Vagina (tissue), 2 donors: ENCODE measurements at regions not wholly inside any gene's neighbourhood (a gene's known extent, or its start where the extent isn't known, plus 50 kb on each side); places are given as distances from the start of the nearest gene placed in this dataset.

Source experiments
- POLR2A ChIP-seq, 2 donors: fragments of 450-650 bp; IDR thresholded peaks; one replicate each; pipeline ENCODE4 v1.6.1; 2017; ENCODE audit warnings: antibody characterized with exemption in 2 of 2, mild to moderate bottlenecking in 2 of 2, moderate library complexity in 2 of 2
- POLR2AphosphoS5 ChIP-seq, 2 donors: sonication (generic); formaldehyde crosslinking; IDR thresholded peaks; one replicate each; pipeline ENCODE4 v1.9.0; 2017; ENCODE audit warnings: antibody characterized with exemption in 2 of 2, mild to moderate bottlenecking in 2 of 2, low read depth in 1 of 2; ENCODE audit not compliant: insufficient read depth in 1 of 2
- TF ChIP-seq, protein P1 (sequence below), 3 experiments: fragments of 450-650 bp in 2 of 3; fragments of 200-600 bp in 1 of 3; sonication (generic) in 1 of 3; IDR thresholded peaks; one replicate each; pipeline ENCODE4 v1.5.1; 2017 to 2019; ENCODE audit warnings: antibody characterized with exemption in 3 of 3, mild to moderate bottlenecking in 2 of 3, moderate library complexity in 2 of 3

DNA sequence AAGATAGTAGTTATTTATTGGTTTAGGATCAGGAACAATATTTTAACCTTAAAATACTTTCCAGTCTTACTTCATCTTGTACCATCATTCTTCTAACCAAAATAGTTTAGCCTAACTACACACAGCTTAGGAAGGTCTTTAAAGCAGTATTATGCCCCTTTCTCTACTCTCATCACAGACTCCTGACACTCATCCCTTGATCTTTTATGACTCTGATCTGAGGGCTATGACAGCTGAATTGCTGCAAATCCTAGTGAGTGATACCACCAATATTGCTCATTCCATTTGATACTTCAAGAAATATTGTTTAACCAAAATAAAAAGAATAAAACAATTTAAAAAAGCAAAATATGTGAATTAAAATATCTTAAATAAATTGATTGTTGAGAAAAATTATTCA is 746.6 kb upstream of the ACO1 start:
- TF ChIP-seq, protein P1, sequence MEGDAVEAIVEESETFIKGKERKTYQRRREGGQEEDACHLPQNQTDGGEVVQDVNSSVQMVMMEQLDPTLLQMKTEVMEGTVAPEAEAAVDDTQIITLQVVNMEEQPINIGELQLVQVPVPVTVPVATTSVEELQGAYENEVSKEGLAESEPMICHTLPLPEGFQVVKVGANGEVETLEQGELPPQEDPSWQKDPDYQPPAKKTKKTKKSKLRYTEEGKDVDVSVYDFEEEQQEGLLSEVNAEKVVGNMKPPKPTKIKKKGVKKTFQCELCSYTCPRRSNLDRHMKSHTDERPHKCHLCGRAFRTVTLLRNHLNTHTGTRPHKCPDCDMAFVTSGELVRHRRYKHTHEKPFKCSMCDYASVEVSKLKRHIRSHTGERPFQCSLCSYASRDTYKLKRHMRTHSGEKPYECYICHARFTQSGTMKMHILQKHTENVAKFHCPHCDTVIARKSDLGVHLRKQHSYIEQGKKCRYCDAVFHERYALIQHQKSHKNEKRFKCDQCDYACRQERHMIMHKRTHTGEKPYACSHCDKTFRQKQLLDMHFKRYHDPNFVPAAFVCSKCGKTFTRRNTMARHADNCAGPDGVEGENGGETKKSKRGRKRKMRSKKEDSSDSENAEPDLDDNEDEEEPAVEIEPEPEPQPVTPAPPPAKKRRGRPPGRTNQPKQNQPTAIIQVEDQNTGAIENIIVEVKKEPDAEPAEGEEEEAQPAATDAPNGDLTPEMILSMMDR (IDR thresholded peaks at IDR 0.05) = no peak
- TF ChIP-seq POLR2AphosphoS5 (IDR thresholded peaks at IDR 0.05; ENCODE audit: insufficient read depth in 1 of 2, low read depth in 1 of 2) = no peak
- TF ChIP-seq POLR2A (IDR thresholded peaks at IDR 0.05) = no peak
